ENCODE measurements at regions not wholly inside any gene's neighbourhood (a gene's known extent, or its start where the extent isn't known, plus 50 kb on each side); places are given as distances from the start of the nearest gene placed in this dataset.

DNA sequence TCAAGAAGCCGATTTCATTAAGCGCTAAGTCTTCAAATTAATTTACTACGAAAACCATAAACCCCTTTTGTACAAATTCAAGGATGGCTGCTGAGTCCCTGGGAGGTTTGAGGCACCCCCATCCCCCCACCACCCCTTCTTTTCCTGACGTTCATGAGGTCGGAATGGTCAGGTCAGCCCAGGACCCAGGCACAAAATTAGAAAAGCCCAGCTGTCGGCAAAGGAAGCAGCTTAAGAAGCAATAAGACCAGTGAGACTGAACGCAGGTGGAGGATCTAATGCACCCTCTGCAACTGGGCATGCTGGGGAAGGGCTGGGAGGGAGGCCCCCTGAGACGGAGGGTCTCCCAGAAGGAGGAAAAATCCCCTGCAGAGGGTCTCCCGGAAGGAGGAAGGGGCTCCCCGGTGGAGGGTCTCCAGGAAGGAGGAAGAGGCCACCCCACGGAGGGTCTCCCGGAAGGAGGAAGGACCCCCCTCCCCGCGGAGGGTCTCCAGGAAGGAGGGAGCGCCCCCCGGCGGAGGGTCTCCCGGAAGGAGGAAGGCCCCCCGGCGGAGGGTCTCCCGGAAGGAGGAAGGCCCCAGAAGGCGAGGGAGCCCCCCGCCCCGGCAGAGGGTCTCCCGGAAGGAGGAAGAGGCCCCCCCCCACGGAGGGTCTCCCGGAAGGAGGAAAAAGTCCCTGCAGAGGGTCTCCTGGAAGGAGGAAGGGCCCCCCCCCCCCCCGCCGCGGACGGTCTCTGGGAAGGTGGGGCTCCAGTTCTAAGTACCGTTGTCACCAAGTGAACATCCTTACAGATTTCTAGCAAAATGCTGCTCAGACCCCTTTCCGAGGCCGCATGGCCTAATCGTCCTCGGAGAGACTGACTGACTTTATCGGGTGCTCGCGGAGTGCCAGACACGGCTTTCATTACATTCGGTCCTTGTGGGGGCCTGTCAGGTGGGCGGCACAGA, 74.4 kb upstream of the FCN1 start:
- no peaks in the 10 kb centered on the region for H3K4me1 Mint-ChIP-seq
- DNase-seq, result no peak
- peaks cover 2% of the 10 kb centered on the region for H3K36me3 Mint-ChIP-seq (ENCODE audit: low read depth)
- H3K4me3 Mint-ChIP-seq, result no peak overlapping the region
- peaks cover 8% of the 10 kb centered on the region for H3K27me3 Mint-ChIP-seq
- ATAC-seq, result no peak
- H3K27ac Mint-ChIP-seq, result no peak overlapping the region
- H3K9me3 ChIP-seq (ENCODE audit: control insufficient read depth, low read length, poor library complexity, severe bottlenecking), result no peaks in the 10 kb centered on the region

DNA sequence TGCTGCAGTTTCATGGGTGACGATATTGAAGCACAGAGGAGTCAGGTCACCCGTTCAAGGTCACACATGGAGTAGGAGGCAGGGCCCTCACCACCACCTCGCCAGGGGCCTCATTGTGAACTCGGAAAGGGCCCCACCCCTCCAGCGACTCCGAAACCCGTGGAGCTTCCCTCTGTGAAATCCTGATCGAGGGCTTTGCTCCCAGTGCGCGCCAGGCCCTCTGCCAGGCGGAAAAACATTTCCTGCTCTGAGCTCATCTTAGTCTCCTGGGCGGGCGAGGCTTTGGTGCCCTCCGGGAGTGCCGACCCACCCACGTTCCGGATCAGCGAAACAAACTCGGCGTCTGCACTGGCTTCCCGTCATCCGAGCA, 75.0 kb upstream of the FCN1 start:
- no peak for DNase-seq

DNA sequence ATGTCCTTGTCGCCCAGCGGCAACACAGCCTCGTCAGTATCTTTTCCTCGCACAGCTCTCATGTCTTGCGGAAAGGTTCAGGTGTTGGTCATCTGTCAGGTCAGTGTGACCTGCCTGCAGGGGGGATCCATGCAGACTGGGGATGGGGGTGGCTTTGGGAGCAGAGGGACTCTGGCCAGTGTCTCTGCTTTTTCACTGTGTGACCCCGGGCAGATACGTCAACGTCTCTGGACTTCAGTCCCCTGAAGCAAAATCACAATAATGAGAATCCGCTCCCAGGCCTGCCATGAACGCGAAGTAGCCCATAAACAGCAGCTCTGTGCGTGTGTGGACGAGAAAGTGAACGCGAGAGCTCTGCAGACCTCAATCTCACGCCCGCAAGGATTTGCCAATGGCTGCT, 75.7 kb upstream of the FCN1 start:
- Mint-ChIP-seq H3K4me3 (no peak overlapping the region), H3K27me3 (peaks cover 8% of the 10 kb centered on the region), H3K4me1 (no peaks in the 10 kb centered on the region), H3K36me3 (ENCODE audit: low read depth) (no peaks in the 10 kb centered on the region), H3K27ac (no peak overlapping the region)
- DNase-seq (no peak), ATAC-seq (no peak)
- H3K9me3 ChIP-seq (ENCODE audit: control insufficient read depth, low read length, poor library complexity, severe bottlenecking), result no peaks in the 10 kb centered on the region

More for the DNA sequence above, 75.0 kb upstream of the FCN1 start:
- Mint-ChIP-seq H3K4me1 (no peaks in the 10 kb centered on the region), H3K4me3 (no peak overlapping the region), H3K27me3 (peaks cover 8% of the 10 kb centered on the region), H3K27ac (no peak overlapping the region), H3K36me3 (ENCODE audit: low read depth) (no peaks in the 10 kb centered on the region)
- ATAC-seq, result no peak
- H3K9me3 ChIP-seq (ENCODE audit: control insufficient read depth, low read length, poor library complexity, severe bottlenecking), result no peaks in the 10 kb centered on the region

DNA sequence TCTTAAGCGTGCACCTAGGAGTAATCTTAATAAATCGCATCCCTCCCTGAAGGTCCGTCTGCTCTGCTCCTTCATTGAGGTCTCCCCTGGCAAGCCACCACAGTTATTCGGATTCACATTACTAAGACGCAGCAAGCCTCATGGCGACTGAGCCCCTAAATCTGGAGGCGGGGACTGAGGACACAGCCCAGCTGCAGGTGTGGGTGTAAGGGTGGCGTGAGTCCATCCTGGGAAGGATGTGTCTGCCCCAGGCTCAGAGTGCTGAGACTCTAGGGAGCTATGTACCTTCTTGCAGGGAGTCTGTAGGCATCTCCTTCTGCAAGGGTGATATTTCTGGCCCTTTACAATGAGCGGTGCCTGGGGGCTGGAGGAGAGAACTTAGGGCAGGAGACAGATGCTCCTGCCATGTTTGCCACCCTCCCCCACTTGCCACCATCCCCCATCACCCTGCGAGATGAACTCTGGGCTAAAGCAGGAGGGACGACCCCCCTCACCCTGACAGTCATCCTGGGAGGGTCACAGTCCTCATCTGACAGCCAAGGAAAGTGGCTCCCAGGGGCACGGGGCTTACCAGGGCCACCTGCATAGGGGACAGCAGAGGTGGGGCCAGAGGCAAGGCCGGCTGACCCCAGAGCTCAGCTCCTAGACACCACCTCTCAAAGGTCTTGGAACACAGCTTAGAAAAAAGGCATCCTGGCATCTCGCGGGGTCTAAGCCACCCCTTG, 76.4 kb upstream of the FCN1 start:
- no peak overlapping the region for H3K4me3 Mint-ChIP-seq
- H3K4me1 Mint-ChIP-seq, result no peaks in the 10 kb centered on the region
- DNase-seq, result no peak
- no peaks in the 10 kb centered on the region for H3K36me3 Mint-ChIP-seq (ENCODE audit: low read depth)
- ATAC-seq, result no peak
- no peaks in the 10 kb centered on the region for H3K9me3 ChIP-seq (ENCODE audit: control insufficient read depth, low read length, poor library complexity, severe bottlenecking)
- no peak overlapping the region for H3K27ac Mint-ChIP-seq
- H3K27me3 Mint-ChIP-seq, result peaks cover 10% of the 10 kb centered on the region

DNA sequence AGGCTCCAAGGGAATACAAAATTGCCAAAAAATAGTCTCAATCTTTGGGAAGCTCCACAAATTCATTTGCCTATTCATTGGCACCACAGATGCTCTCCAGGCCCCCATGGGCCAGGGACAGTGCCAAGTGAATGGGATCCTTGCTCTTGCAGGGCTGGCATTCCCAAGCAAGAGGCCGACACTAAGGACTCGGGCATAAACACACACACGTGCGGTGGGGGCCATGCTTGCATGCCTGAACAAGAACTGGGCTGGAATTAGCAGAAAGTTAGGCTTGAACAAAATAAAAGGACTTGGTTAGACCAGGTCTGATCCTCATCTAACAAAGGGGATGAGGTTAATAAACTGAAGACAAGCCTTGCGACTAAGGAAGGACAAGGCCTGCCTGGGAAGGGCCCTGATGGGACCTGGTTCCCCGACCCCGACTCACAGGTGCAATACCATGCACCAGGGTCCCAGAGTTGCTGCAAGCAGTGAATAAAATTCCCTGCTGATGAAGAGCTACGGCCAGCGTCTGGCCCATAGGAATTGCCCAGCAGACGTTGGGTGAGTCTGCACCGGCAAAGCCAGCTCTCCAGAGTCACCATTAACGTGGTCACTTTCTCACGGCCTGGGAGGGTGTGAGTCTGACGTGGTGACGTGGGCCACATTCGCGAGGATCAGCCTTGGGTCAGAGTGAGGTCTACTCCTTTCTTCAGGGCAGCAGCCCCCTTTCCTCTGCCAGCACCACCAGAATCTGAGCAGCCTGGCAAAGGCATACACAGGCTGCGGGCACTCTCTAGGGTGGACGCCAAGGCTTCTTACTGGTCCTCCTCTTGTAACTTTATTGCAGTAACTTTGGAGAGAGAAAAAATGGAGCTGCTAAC, 77.4 kb upstream of the FCN1 start:
- no peak overlapping the region for H3K27ac Mint-ChIP-seq
- H3K36me3 Mint-ChIP-seq (ENCODE audit: low read depth), result no peaks in the 10 kb centered on the region
- ATAC-seq, result no peak
- peaks cover 19% of the 10 kb centered on the region for H3K27me3 Mint-ChIP-seq
- H3K9me3 ChIP-seq (ENCODE audit: control insufficient read depth, low read length, poor library complexity, severe bottlenecking), result no peaks in the 10 kb centered on the region
- H3K4me1 Mint-ChIP-seq, result no peaks in the 10 kb centered on the region
- H3K4me3 Mint-ChIP-seq, result no peak overlapping the region
- no peak for DNase-seq

DNA sequence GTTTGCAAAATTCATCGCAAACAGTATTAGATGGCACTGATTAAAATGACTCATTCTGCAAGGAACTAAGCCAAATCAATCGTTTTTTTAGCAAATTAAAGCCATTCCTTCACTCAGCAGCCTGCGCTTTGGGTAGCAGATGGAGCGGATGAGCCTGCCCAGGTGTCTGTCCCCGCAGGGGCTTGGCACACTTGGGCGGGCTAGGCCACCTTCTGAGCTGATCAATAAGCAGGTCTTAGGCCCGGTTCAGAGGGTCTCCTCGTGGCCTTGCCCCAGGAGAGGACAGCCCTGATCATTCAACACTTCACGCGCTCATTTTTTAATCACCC, 78.0 kb upstream of the FCN1 start:
- Mint-ChIP-seq H3K4me1 (no peaks in the 10 kb centered on the region), H3K27ac (no peak overlapping the region), H3K36me3 (ENCODE audit: low read depth) (no peaks in the 10 kb centered on the region), H3K27me3 (peaks cover 19% of the 10 kb centered on the region), H3K4me3 (no peak overlapping the region)
- no peak for DNase-seq
- H3K9me3 ChIP-seq (ENCODE audit: control insufficient read depth, low read length, poor library complexity, severe bottlenecking), result no peaks in the 10 kb centered on the region
- no peak for ATAC-seq

DNA sequence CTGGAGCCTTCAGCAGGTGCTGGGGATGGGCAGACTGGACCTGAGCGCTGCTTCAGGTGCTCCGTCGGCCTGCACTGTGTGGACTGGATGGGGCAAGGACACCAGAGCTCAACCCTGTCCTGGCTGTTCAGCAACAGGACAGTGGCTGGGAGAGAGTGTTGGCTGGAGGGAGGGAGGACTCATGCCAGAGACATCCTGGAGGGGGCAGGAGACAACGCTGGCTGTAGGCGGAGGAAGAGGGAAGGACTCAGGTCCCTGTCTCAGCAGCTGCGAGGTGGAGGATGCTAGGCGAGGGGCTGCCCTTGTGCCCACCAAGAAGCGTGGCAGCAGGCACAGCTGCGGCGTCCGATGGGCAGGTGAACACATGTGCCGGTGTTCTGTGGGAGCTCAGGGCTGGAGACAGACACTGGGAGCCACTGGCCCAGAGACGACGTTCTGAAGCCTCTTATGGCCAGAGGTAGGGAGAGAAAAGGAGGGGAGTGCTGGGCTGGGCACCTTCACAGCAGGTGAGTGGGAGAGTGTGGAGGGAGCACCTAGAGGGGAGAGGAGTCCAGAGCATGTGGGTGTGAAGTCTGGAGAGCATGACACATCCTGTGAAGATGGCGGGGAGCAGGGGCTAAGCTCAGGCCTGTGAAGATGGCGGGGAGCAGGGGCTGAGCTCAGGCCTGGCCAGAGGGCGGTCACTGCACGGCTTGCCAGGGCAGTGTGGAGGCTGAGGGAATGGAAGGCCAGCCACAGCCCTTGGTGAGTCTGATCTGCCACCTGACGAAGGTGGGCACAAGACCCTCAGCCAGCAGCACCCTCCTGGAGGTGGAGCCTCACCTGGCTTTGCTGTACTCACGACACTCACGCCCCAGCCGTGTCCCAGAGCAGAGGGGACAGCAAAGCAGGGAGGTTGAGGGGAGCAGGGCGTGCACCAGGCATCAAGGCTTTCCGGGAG, 79.1 kb upstream of the FCN1 start:
- no peak for DNase-seq

DNA sequence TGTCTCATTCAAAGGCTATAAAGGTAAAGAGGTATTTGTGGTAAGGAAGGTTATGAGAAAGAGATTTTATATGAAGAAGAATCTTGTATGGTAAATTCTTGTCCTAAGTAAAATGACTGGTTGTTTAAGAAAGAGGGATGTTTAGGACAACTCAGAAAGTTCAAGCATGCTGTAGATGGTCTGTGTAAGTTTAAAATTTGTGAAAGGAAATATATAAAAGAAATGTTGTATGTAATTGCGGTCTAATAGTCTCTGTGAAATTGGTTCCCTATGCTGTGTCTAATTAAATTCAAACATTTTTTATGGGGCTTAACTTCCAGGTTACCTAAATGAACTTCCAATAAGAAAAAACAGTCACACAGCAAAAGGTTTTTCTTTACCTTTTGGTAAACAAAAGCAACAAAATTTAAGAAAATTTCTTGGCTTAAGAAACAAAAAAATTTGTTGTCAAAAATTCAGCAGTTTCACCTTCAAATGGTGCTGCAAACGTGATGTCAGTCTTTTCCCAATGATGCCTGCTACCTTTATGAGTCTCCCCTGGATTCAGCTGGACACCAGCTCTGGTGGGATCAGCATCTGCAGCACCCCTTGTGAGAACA, 83.0 kb upstream of the FCN1 start:
- H3K4me1 Mint-ChIP-seq, result no peaks in the 10 kb centered on the region
- H3K27me3 Mint-ChIP-seq, result peaks cover 26% of the 10 kb centered on the region
- no peak for DNase-seq
- no peaks in the 10 kb centered on the region for H3K9me3 ChIP-seq (ENCODE audit: control insufficient read depth, low read length, poor library complexity, severe bottlenecking)
- H3K36me3 Mint-ChIP-seq (ENCODE audit: low read depth), result no peaks in the 10 kb centered on the region
- H3K27ac Mint-ChIP-seq, result no peak overlapping the region
- ATAC-seq, result no peak
- no peak overlapping the region for H3K4me3 Mint-ChIP-seq

More for the DNA sequence above, 79.1 kb upstream of the FCN1 start:
- Mint-ChIP-seq H3K4me3 (no peak overlapping the region), H3K4me1 (no peaks in the 10 kb centered on the region), H3K27me3 (peaks cover 19% of the 10 kb centered on the region), H3K36me3 (ENCODE audit: low read depth) (no peaks in the 10 kb centered on the region), H3K27ac (no peak overlapping the region)
- ATAC-seq, result no peak
- H3K9me3 ChIP-seq (ENCODE audit: control insufficient read depth, low read length, poor library complexity, severe bottlenecking), result no peaks in the 10 kb centered on the region

DNA sequence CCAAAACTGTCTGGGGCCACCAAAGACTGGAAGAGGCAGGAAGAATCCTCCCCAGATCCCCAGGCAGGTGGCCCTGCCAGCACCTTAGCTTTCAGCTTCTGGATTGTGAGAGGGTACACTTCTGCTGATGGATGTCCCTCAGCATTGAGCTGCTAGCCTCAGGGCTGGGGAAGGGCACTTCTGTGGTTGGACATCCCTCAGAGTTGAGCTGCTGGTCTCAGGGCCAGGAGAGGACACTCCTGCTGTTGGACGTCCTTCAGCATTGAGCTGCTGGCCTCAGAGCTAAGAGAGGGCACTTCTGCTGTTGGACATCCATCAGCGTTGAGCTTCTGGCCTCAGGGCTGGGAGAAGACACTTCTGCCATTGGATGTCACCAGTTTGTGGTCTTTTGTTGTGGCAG, 83.8 kb upstream of the FCN1 start:
- Mint-ChIP-seq H3K4me1 (no peaks in the 10 kb centered on the region), H3K27me3 (peaks cover 20% of the 10 kb centered on the region), H3K27ac (no peak overlapping the region), H3K36me3 (ENCODE audit: low read depth) (no peaks in the 10 kb centered on the region), H3K4me3 (no peak overlapping the region)
- DNase-seq, result no peak
- H3K9me3 ChIP-seq (ENCODE audit: control insufficient read depth, low read length, poor library complexity, severe bottlenecking), result no peaks in the 10 kb centered on the region
- ATAC-seq, result no peak

DNA sequence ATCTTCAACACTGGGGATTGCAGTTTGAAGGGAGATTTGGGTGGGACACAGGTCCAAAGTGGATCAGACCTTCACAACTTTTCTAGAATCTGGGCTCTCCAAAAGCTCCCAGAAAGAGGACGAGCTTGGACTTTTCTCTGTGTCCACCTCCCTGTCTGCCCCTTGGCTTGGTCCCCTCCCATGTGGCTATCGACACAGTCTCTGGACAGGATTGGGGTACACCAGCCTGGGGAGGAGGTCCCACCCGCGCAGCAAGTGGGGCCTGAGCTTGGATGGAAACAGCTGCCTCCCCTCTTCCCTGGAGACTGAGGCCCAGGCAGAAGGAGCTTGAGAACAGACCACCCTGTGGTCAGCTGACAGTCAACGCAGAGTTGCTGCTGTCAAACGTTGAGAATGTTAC, 84.6 kb upstream of the FCN1 start:
- no peak overlapping the region for H3K27ac Mint-ChIP-seq
- peaks cover 19% of the 10 kb centered on the region for H3K27me3 Mint-ChIP-seq

DNA sequence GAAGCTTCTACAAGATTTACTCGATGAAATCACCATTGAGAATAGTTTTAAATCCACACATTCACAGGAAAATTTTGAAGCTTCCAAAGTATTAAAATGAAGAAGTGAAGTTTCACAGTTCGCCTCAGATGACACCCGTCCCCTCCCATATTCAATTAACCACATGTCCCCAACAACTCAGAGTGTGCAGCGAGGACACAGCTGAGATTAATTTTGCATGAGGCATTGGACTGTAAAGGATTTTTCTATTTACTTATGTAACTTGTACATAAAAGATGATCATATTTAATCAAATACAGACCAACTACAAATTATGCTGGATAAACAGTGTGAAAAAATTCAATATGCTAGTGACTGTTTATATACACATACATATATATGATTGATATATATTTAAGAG, 84.7 kb upstream of the OLFM1 start:
- DNase-seq (no peak), ATAC-seq (no peak)
- Mint-ChIP-seq H3K27ac (no peak overlapping the region), H3K4me1 (no peaks in the 10 kb centered on the region), H3K36me3 (ENCODE audit: low read depth) (no peaks in the 10 kb centered on the region), H3K4me3 (no peak overlapping the region), H3K27me3 (peaks cover 19% of the 10 kb centered on the region)
- no peaks in the 10 kb centered on the region for H3K9me3 ChIP-seq (ENCODE audit: control insufficient read depth, low read length, poor library complexity, severe bottlenecking)

More for the DNA sequence above, 84.6 kb upstream of the FCN1 start:
- no peak for DNase-seq
- no peaks in the 10 kb centered on the region for H3K36me3 Mint-ChIP-seq (ENCODE audit: low read depth)
- no peaks in the 10 kb centered on the region for H3K9me3 ChIP-seq (ENCODE audit: control insufficient read depth, low read length, poor library complexity, severe bottlenecking)
- H3K4me1 Mint-ChIP-seq, result no peaks in the 10 kb centered on the region
- H3K4me3 Mint-ChIP-seq, result no peak overlapping the region
- ATAC-seq, result no peak

DNA sequence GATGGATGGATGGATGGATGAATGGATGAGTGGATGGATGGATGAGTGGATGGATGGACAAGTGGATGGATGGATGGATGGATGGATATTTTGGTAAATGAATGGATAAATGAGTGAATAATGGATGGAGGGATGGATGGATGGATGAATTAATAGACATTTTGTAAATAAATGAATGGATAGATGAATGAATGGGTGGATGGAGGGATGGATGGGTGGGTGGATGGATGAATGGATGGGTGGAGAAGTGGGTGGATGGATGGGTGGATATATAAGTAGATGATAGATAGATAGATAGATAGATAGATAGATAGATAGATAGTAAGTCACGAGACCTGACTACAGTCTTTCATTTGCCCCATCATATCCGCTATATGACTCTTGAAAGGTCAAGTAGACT, 82.7 kb upstream of the OLFM1 start:
- Mint-ChIP-seq H3K36me3 (ENCODE audit: low read depth) (no peaks in the 10 kb centered on the region), H3K4me1 (no peaks in the 10 kb centered on the region), H3K4me3 (no peak overlapping the region), H3K27ac (no peak overlapping the region), H3K27me3 (peaks cover 22% of the 10 kb centered on the region)
- H3K9me3 ChIP-seq (ENCODE audit: control insufficient read depth, low read length, poor library complexity, severe bottlenecking), result no peaks in the 10 kb centered on the region
- DNase-seq (no peak), ATAC-seq (no peak)
